ENCODE measurements at regions not wholly inside any gene's neighbourhood (a gene's known extent, or its start where the extent isn't known, plus 50 kb on each side); places are given as distances from the start of the nearest gene placed in this dataset.

DNA sequence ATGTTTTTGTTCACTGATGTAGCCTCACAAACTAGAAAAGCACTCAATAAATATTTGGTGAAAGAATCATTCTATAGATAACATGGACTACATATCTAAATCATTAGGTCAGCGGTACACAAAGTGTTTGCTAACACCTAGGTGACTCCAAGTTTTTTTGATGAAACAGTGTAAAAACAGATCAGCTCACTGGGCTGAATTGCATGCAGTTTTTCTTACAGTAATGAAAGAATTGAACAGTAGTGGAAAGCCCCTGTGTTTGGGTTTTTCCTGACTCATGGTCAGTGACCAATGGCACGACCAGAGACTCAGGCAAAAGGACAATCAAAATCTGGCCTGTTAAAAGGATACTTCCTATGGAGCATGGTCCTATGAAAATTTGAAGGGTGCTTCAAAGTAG is 384.3 kb upstream of the EPHA6 start:
- Histone ChIP-seq H3K9me3 (ENCODE audit: control insufficient read depth, insufficient read depth, low read depth, low read length) (no peaks in the 10 kb centered on the region), H3K27ac (ENCODE audit: low read length) (no peak overlapping the region), H3K4me3 (ENCODE audit: low read depth in 2 of 2, low read length in 2 of 2) (no peak overlapping the region), H3K4me1 (ENCODE audit: control insufficient read depth, insufficient read depth, low read length) (no peaks in the 10 kb centered on the region), H3K36me3 (ENCODE audit: control insufficient read depth, insufficient read depth, low read length) (no peaks in the 10 kb centered on the region), H3K27me3 (ENCODE audit: control insufficient read depth, insufficient read depth, low read length) (no peaks in the 10 kb centered on the region)
- ATAC-seq (no peak), DNase-seq (ENCODE audit: low read depth, low spot score) (no peak)
- no TSS peak for BruUV-seq (replicated peaks)
- POLR2A ChIA-PET: no interaction called here
- CTCF ChIA-PET: no interaction called here
- TF ChIP-seq TCF7L2 (IDR thresholded peaks at IDR 0.05; ENCODE audit: low read depth, low read length) (no peak), POLR2AphosphoS5 (IDR thresholded peaks at IDR 0.05; ENCODE audit: low read depth, low read length) (no peak), SIN3A (IDR thresholded peaks at IDR 0.05; ENCODE audit: borderline replicate concordance, insufficient read depth, low read depth, low read length) (no peak)
- TF ChIP-seq, protein P1, sequence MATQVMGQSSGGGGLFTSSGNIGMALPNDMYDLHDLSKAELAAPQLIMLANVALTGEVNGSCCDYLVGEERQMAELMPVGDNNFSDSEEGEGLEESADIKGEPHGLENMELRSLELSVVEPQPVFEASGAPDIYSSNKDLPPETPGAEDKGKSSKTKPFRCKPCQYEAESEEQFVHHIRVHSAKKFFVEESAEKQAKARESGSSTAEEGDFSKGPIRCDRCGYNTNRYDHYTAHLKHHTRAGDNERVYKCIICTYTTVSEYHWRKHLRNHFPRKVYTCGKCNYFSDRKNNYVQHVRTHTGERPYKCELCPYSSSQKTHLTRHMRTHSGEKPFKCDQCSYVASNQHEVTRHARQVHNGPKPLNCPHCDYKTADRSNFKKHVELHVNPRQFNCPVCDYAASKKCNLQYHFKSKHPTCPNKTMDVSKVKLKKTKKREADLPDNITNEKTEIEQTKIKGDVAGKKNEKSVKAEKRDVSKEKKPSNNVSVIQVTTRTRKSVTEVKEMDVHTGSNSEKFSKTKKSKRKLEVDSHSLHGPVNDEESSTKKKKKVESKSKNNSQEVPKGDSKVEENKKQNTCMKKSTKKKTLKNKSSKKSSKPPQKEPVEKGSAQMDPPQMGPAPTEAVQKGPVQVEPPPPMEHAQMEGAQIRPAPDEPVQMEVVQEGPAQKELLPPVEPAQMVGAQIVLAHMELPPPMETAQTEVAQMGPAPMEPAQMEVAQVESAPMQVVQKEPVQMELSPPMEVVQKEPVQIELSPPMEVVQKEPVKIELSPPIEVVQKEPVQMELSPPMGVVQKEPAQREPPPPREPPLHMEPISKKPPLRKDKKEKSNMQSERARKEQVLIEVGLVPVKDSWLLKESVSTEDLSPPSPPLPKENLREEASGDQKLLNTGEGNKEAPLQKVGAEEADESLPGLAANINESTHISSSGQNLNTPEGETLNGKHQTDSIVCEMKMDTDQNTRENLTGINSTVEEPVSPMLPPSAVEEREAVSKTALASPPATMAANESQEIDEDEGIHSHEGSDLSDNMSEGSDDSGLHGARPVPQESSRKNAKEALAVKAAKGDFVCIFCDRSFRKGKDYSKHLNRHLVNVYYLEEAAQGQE (IDR thresholded peaks at IDR 0.05; ENCODE audit: insufficient read depth in 1 of 2, low read depth in 2 of 2, low read length in 1 of 2): no peak
- TF ChIP-seq, protein P2, sequence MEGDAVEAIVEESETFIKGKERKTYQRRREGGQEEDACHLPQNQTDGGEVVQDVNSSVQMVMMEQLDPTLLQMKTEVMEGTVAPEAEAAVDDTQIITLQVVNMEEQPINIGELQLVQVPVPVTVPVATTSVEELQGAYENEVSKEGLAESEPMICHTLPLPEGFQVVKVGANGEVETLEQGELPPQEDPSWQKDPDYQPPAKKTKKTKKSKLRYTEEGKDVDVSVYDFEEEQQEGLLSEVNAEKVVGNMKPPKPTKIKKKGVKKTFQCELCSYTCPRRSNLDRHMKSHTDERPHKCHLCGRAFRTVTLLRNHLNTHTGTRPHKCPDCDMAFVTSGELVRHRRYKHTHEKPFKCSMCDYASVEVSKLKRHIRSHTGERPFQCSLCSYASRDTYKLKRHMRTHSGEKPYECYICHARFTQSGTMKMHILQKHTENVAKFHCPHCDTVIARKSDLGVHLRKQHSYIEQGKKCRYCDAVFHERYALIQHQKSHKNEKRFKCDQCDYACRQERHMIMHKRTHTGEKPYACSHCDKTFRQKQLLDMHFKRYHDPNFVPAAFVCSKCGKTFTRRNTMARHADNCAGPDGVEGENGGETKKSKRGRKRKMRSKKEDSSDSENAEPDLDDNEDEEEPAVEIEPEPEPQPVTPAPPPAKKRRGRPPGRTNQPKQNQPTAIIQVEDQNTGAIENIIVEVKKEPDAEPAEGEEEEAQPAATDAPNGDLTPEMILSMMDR (IDR thresholded peaks at IDR 0.05): no peak
- intact Hi-C loops (cut with micrococcal nuclease; ENCODE audit: unreplicated experiment): no loop called here
- in situ Hi-C loops (cut with HindIII; ENCODE audit: low pct_unique_long_range_greater_than_20kb, low sequenced_read_pairs): no loop called here

DNA sequence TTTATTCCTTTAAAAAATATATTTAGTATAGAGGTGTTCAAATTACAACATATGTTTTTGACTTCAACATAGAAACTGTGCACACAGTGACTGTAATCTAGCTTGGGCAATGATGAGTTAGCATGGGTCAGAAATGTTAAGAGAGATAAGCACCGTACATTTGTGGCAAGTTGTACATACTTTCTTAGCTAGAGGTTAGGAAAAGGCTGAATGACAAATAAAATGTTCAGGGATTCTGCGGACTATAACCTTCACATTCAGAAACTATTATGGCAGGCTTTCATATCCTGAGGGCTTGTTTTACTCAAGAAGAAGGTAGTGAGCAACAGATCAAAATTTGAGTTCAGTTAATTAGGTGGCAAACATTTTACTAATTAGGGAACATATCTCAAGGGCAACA is 379.7 kb upstream of the EPHA6 start:
- H3K36me3 ChIP-seq (ENCODE audit: control insufficient read depth, insufficient read depth, low read length): no peaks in the 10 kb centered on the region
- no peak overlapping the region for H3K27ac ChIP-seq (ENCODE audit: low read length)
- ChIA-PET POLR2A (no interaction called here), CTCF (no interaction called here)
- BruUV-seq (replicated peaks): no TSS peak
- H3K4me3 ChIP-seq (ENCODE audit: low read depth in 2 of 2, low read length in 2 of 2): no peak overlapping the region
- in situ Hi-C loops (cut with HindIII; ENCODE audit: low pct_unique_long_range_greater_than_20kb, low sequenced_read_pairs): no loop called here
- H3K9me3 ChIP-seq (ENCODE audit: control insufficient read depth, insufficient read depth, low read depth, low read length): no peaks in the 10 kb centered on the region
- no peak for ATAC-seq
- intact Hi-C loops (cut with micrococcal nuclease; ENCODE audit: unreplicated experiment): no loop called here
- no peaks in the 10 kb centered on the region for H3K27me3 ChIP-seq (ENCODE audit: control insufficient read depth, insufficient read depth, low read length)
- TF ChIP-seq, protein P1 (IDR thresholded peaks at IDR 0.05; ENCODE audit: insufficient read depth in 1 of 2, low read depth in 2 of 2, low read length in 1 of 2): no peak
- TF ChIP-seq SIN3A (IDR thresholded peaks at IDR 0.05; ENCODE audit: borderline replicate concordance, insufficient read depth, low read depth, low read length): no peak
- TF ChIP-seq, protein P2 (IDR thresholded peaks at IDR 0.05): no peak
- TF ChIP-seq POLR2AphosphoS5 (IDR thresholded peaks at IDR 0.05; ENCODE audit: low read depth, low read length): no peak
- no peak for TF ChIP-seq TCF7L2 (IDR thresholded peaks at IDR 0.05; ENCODE audit: low read depth, low read length)
- DNase-seq (ENCODE audit: low read depth, low spot score): no peak
- H3K4me1 ChIP-seq (ENCODE audit: control insufficient read depth, insufficient read depth, low read length): no peaks in the 10 kb centered on the region
